ENCODE measurements at regions not wholly inside any gene's neighbourhood (a gene's known extent, or its start where the extent isn't known, plus 50 kb on each side); places are given as distances from the start of the nearest gene placed in this dataset.

- no peak for DNase-seq (ENCODE audit: low spot score)
- in situ Hi-C loops (cut with HindIII; ENCODE audit: low sequenced_read_pairs), result no loop called here
Observed at GRCh38 chr2:104236491-104236890, 617.4 kb upstream of the POU3F3 start.

- DNase-seq (ENCODE audit: low spot score), result no peak
- in situ Hi-C loops (cut with HindIII; ENCODE audit: low sequenced_read_pairs), result no loop called here
Observed at GRCh38 chr2:104240984-104241383, 612.9 kb upstream of the POU3F3 start.

- in situ Hi-C loops (cut with HindIII; ENCODE audit: low sequenced_read_pairs), result no loop called here
- DNase-seq (ENCODE audit: low spot score), result no peak
Observed at GRCh38 chr2:104249629-104250028, 604.3 kb upstream of the POU3F3 start.

GRCh38 chr2:104250635-104251034, 603.3 kb upstream of the POU3F3 start:
- in situ Hi-C loops (cut with HindIII; ENCODE audit: low sequenced_read_pairs), result no loop called here
- DNase-seq (ENCODE audit: low spot score), result no peak

- DNase-seq (ENCODE audit: low spot score), result no peak
- in situ Hi-C loops (cut with HindIII; ENCODE audit: low sequenced_read_pairs), result no loop called here
Observed at GRCh38 chr2:104254017-104254416, 599.9 kb upstream of the POU3F3 start.

GRCh38 chr2:104262714-104263113, 591.2 kb upstream of the POU3F3 start:
- DNase-seq (ENCODE audit: low spot score), result no peak
- in situ Hi-C loops (cut with HindIII; ENCODE audit: low sequenced_read_pairs), result no loop called here

- in situ Hi-C loops (cut with HindIII; ENCODE audit: low sequenced_read_pairs), result no loop called here
- DNase-seq (ENCODE audit: low spot score), result no peak
Observed at GRCh38 chr2:104279646-104280045, 574.3 kb upstream of the POU3F3 start.

GRCh38 chr2:104280216-104280615, 573.7 kb upstream of the POU3F3 start:
- in situ Hi-C loops (cut with HindIII; ENCODE audit: low sequenced_read_pairs), result no loop called here
- DNase-seq (ENCODE audit: low spot score), result no peak

- DNase-seq (ENCODE audit: low spot score), result peak; percentile 52
Observed at GRCh38 chr2:104286841-104287240, 567.1 kb upstream of the POU3F3 start.

GRCh38 chr2:104289651-104290565, 564.0 kb upstream of the POU3F3 start:
- no peak for DNase-seq (ENCODE audit: low spot score)
- in situ Hi-C loops (cut with HindIII; ENCODE audit: low sequenced_read_pairs), result no loop called here

More at GRCh38 chr2:104286841-104287240, 567.1 kb upstream of the POU3F3 start:
- in situ Hi-C loops (cut with HindIII; ENCODE audit: low sequenced_read_pairs), result no loop called here

- in situ Hi-C loops (cut with HindIII; ENCODE audit: low sequenced_read_pairs), result no loop called here
- DNase-seq (ENCODE audit: low spot score), result no peak
Observed at GRCh38 chr2:104290566-104290891, 563.4 kb upstream of the POU3F3 start.

GRCh38 chr2:104312684-104313083, 541.2 kb upstream of the POU3F3 start:
- no peak for DNase-seq (ENCODE audit: low spot score)
- in situ Hi-C loops (cut with HindIII; ENCODE audit: low sequenced_read_pairs), result no loop called here

GRCh38 chr2:104318001-104318665, 535.8 kb upstream of the POU3F3 start:
- DNase-seq (ENCODE audit: low spot score), result no peak
- in situ Hi-C loops (cut with HindIII; ENCODE audit: low sequenced_read_pairs), result no loop called here

GRCh38 chr2:104321116-104321795, 532.7 kb upstream of the POU3F3 start:
- in situ Hi-C loops (cut with HindIII; ENCODE audit: low sequenced_read_pairs), result no loop called here
- peak; percentile 67 for DNase-seq (ENCODE audit: low spot score)

GRCh38 chr2:104321796-104322349, 532.0 kb upstream of the POU3F3 start:
- DNase-seq (ENCODE audit: low spot score), result peak; percentile 49
- in situ Hi-C loops (cut with HindIII; ENCODE audit: low sequenced_read_pairs), result no loop called here

- DNase-seq (ENCODE audit: low spot score), result no peak
- in situ Hi-C loops (cut with HindIII; ENCODE audit: low sequenced_read_pairs), result no loop called here
Observed at GRCh38 chr2:104332731-104333130, 521.2 kb upstream of the POU3F3 start.

GRCh38 chr2:104337869-104338268, 516.0 kb upstream of the POU3F3 start:
- in situ Hi-C loops (cut with HindIII; ENCODE audit: low sequenced_read_pairs), result no loop called here
- no peak for DNase-seq (ENCODE audit: low spot score)

GRCh38 chr2:104340162-104340561, 513.8 kb upstream of the POU3F3 start:
- DNase-seq (ENCODE audit: low spot score), result no peak
- in situ Hi-C loops (cut with HindIII; ENCODE audit: low sequenced_read_pairs), result no loop called here

- in situ Hi-C loops (cut with HindIII; ENCODE audit: low sequenced_read_pairs), result no loop called here
- no peak for DNase-seq (ENCODE audit: low spot score)
Observed at GRCh38 chr2:104340879-104341828, 512.8 kb upstream of the POU3F3 start.

Measured in G401 (cell line).